SU-DHL-6 (cell line): ENCODE measurements at regions not wholly inside any gene's neighbourhood (a gene's known extent, or its start where the extent isn't known, plus 50 kb on each side); places are given as distances from the start of the nearest gene placed in this dataset.

Experiments
- H2AFZ ChIP-seq: fragments of 200-600 bp; sonication (generic); 2 replicates; pipeline ENCODE4 v1.6.1; 2014; ENCODE audit warnings: low read depth, mild to moderate bottlenecking, moderate library complexity, mixed read lengths, antibody characterized with exemption, low read length; ENCODE audit not compliant: severe bottlenecking
- H3F3A ChIP-seq: fragments of 200-600 bp; shearing (Covaris generic); 2 replicates; pipeline ENCODE4 v1.6.0; 2016; ENCODE audit warnings: antibody characterized with exemption, mild to moderate bottlenecking; ENCODE audit not compliant: insufficient read depth
- H3K27ac ChIP-seq: fragments of 200-600 bp; sonication (generic); 2 replicates; pipeline ENCODE4 v1.5.1; 2016; ENCODE audit warnings: low read depth, mild to moderate bottlenecking, low read length, moderate library complexity, mixed read lengths
- H3K27me3 ChIP-seq: fragments of 200-600 bp; sonication (generic), shearing (Covaris generic); 2 replicates; pipeline ENCODE4 v1.6.0; 2014; ENCODE audit warnings: mild to moderate bottlenecking, low read length
- H3K36me3 ChIP-seq: fragments of 200-600 bp; sonication (generic); 2 replicates; pipeline ENCODE4 v1.6.1; 2014; ENCODE audit warnings: mild to moderate bottlenecking, low read length, mixed read lengths
- H3K4me2 ChIP-seq: fragments of 300-600, 200-600 bp; shearing (Covaris generic), sonication (generic); 2 replicates; pipeline ENCODE4 v1.6.0; 2014; ENCODE audit warnings: low read length, low read depth, mild to moderate bottlenecking; ENCODE audit not compliant: poor library complexity, severe bottlenecking
- H3K4me3 ChIP-seq: fragments of 200-600 bp; sonication (generic); 2 replicates; pipeline ENCODE4 v1.5.1; 2014; ENCODE audit warnings: antibody characterized with exemption, low read length, mild to moderate bottlenecking, mixed read lengths; ENCODE audit not compliant: insufficient read depth, poor library complexity, severe bottlenecking
- H3K79me2 ChIP-seq: fragments of 200-600 bp; sonication (generic); 2 replicates; pipeline ENCODE4 v1.6.1; 2014; ENCODE audit warnings: mild to moderate bottlenecking, low read length, moderate library complexity; ENCODE audit not compliant: insufficient read depth
- H3K9ac ChIP-seq: fragments of 200-600 bp; sonication (generic); 2 replicates; pipeline ENCODE4 v1.7.0; 2014; ENCODE audit warnings: mild to moderate bottlenecking, low read length
- H3K9me2 ChIP-seq: fragments of 200-600 bp; sonication (generic); replicated peaks from 2 replicates; pipeline ENCODE4 v1.6.1; 2014; ENCODE audit warnings: low read length; ENCODE audit not compliant: insufficient read depth
- H3K9me3 ChIP-seq: fragments of 200-600 bp; sonication (generic); 2 replicates; pipeline ENCODE4 v1.6.1; 2014; ENCODE audit warnings: low read length, mixed read lengths; ENCODE audit not compliant: insufficient read depth
- H4K20me1 ChIP-seq: fragments of 200-600 bp; sonication (generic); 2 replicates; pipeline ENCODE4 v1.6.1; 2014; ENCODE audit warnings: low read depth, mild to moderate bottlenecking, antibody characterized with exemption, low read length, moderate library complexity, mixed read lengths
- EZH2phosphoT487 ChIP-seq: fragments of 200-600 bp; sonication (generic), shearing (Covaris generic); conservative IDR thresholded peaks from 2 replicates; pipeline ENCODE4 v1.6.1; 2018; ENCODE audit warnings: mild to moderate bottlenecking, antibody characterized with exemption, low read length, moderate library complexity, mixed read lengths
- TF ChIP-seq, protein P1 (sequence below): fragments of 200-600 bp; sonication (generic); IDR thresholded peaks from one replicate; pipeline ENCODE4 v1.5.1; 2017; ENCODE audit warnings: antibody characterized with exemption, mild to moderate bottlenecking, low read length, moderate library complexity; ENCODE audit not compliant: insufficient read depth, poor library complexity, severe bottlenecking

DNA sequence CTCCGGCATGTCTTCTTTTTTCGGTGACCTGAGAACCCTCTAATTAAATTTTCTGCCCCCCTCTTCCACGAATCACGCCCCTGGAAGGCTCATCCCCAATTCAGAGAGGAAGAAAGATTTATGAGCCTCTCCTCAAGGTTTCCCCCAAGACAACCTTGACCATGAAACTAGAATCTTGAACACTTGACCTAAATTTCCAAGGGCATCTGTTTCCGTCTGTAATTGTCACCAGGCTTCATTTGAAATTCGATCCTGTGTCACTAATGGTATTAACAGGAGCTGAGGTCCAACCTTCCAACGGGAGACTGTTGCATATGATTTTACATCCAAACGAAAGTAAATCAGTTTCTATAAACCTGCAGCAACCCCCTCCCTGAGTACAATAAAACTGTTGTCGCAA, 139.9 kb upstream of the ZIC3 start:
- no peaks in the 10 kb centered on the region for H3K36me3 ChIP-seq
- no peak overlapping the region for H3K4me3 ChIP-seq
- no peaks in the 10 kb centered on the region for H4K20me1 ChIP-seq
- no peaks in the 10 kb centered on the region for H3F3A ChIP-seq
- no peaks in the 10 kb centered on the region for H3K9me3 ChIP-seq
- H3K79me2 ChIP-seq, result no peaks in the 10 kb centered on the region
- H3K9ac ChIP-seq, result no peak overlapping the region
- no peaks in the 10 kb centered on the region for H3K27me3 ChIP-seq
- H2AFZ ChIP-seq, result no peak overlapping the region
- H3K9me2 ChIP-seq, result no peaks in the 10 kb centered on the region
- no peak overlapping the region for H3K27ac ChIP-seq
- no peak overlapping the region for H3K4me2 ChIP-seq
- TF ChIP-seq, protein P1, sequence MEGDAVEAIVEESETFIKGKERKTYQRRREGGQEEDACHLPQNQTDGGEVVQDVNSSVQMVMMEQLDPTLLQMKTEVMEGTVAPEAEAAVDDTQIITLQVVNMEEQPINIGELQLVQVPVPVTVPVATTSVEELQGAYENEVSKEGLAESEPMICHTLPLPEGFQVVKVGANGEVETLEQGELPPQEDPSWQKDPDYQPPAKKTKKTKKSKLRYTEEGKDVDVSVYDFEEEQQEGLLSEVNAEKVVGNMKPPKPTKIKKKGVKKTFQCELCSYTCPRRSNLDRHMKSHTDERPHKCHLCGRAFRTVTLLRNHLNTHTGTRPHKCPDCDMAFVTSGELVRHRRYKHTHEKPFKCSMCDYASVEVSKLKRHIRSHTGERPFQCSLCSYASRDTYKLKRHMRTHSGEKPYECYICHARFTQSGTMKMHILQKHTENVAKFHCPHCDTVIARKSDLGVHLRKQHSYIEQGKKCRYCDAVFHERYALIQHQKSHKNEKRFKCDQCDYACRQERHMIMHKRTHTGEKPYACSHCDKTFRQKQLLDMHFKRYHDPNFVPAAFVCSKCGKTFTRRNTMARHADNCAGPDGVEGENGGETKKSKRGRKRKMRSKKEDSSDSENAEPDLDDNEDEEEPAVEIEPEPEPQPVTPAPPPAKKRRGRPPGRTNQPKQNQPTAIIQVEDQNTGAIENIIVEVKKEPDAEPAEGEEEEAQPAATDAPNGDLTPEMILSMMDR, result no peak
- TF ChIP-seq EZH2phosphoT487, result no peak

DNA sequence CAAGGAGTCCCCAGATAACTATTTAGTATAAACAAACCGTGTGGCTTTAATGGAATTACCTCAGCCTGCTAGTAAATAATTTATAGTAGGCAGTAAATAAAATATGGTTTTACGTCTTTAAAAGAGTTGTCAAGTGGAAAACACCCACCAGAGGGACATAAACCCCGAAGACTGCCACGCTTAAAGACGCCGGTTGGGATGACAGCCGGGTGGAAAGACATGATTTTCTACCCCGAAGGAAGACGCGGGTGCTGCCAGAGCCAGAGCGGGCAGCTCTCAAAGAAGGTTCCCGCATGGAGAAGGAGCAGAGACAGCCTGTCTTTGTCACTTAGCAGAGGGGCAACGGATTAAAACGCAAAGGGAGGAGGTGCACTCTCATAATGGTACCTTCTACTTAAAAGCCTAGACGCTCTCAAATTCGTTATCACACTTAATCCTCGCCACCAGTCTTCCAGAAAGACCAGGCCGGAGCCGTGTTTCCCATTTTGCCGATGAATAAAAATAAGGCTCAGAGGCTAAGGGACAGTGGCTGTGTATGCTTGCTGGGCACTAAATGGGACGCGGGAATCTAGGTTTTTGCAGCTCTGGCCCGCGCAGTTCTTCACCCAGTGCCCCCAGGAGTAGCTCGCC, 140.5 kb upstream of the ZIC3 start:
- Histone ChIP-seq H3K9ac (no peak overlapping the region), H4K20me1 (no peaks in the 10 kb centered on the region), H3K4me2 (no peak overlapping the region), H3K79me2 (no peaks in the 10 kb centered on the region), H3K27ac (no peak overlapping the region), H2AFZ (no peak overlapping the region), H3K27me3 (no peaks in the 10 kb centered on the region), H3K4me3 (no peak overlapping the region), H3K36me3 (no peaks in the 10 kb centered on the region), H3K9me3 (no peaks in the 10 kb centered on the region), H3K9me2 (no peaks in the 10 kb centered on the region), H3F3A (no peaks in the 10 kb centered on the region)
- TF ChIP-seq EZH2phosphoT487, result no peak
- TF ChIP-seq, protein P1, result no peak

DNA sequence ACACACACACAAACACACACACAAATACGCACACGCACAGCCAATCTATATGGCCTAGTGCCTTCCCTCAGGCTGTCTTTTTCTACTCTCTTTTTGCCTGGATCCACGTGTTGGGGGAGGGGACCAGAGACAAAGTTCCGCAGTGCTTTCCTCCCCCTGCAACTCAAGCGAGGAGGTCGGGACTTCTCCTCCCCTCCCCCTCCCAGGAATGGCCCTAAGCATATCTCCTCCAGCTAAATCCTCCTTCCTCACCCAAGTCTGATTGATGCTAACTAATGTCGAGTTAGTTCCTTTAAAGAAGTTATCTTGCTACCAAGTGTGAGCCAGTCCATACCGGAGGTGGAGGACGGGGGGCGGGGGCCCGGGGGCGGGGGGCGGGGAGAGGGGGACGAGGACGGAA, 141.2 kb upstream of the ZIC3 start:
- H3K27me3 ChIP-seq, result no peaks in the 10 kb centered on the region
- no peak for TF ChIP-seq EZH2phosphoT487
- TF ChIP-seq, protein P1, result no peak

More for the DNA sequence above, 141.2 kb upstream of the ZIC3 start:
- Histone ChIP-seq H3K9me3 (no peaks in the 10 kb centered on the region), H2AFZ (no peak overlapping the region), H3K79me2 (no peaks in the 10 kb centered on the region), H3K36me3 (no peaks in the 10 kb centered on the region), H3K9ac (no peak overlapping the region), H3K4me3 (no peak overlapping the region), H3K9me2 (no peaks in the 10 kb centered on the region), H3K4me2 (no peak overlapping the region), H3K27ac (no peak overlapping the region), H3F3A (no peaks in the 10 kb centered on the region), H4K20me1 (no peaks in the 10 kb centered on the region)
